ENCODE measurements at regions not wholly inside any gene's neighbourhood (a gene's known extent, or its start where the extent isn't known, plus 50 kb on each side); places are given as distances from the start of the nearest gene placed in this dataset.

DNA sequence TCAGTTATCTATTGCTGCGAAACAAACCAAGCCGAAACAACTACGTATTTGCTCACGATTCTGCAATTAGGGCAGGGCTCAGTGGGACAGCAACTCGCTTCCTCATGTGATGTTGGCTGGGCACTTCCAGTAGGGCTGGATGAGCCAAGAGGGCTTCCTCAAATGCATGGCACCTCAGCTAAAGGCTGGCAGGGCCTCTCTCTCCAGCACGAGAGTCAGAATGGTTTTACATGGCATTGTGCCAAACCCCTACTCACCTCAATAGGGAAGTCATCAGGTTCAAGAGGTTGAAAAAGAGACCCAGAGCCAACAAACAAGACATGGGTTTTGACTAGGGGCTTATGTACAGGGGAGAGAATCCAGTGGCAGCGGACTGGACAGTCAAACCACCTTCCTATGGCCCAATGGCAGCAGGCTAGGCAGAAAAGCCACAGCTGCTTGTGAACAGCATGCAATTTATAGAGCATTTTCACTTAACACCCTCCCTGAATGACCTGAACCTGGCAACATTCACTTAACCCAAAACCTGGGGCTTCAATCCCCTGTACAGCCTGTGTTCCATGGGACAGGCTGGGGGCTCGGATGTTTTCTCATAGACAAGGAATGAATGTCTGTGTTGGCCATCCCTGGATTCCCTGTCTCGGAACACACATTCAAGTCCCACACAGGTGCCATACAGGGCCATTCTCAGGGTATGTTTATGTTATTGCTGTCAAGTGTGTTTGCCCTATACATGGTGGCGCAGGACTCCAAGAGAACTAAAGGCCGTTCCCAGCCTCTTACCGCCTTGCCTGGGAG, 154.2 kb upstream of the NAV2 start:
- no peak for DNase-seq (ENCODE audit: low read depth)
- TF ChIP-seq, protein P1, sequence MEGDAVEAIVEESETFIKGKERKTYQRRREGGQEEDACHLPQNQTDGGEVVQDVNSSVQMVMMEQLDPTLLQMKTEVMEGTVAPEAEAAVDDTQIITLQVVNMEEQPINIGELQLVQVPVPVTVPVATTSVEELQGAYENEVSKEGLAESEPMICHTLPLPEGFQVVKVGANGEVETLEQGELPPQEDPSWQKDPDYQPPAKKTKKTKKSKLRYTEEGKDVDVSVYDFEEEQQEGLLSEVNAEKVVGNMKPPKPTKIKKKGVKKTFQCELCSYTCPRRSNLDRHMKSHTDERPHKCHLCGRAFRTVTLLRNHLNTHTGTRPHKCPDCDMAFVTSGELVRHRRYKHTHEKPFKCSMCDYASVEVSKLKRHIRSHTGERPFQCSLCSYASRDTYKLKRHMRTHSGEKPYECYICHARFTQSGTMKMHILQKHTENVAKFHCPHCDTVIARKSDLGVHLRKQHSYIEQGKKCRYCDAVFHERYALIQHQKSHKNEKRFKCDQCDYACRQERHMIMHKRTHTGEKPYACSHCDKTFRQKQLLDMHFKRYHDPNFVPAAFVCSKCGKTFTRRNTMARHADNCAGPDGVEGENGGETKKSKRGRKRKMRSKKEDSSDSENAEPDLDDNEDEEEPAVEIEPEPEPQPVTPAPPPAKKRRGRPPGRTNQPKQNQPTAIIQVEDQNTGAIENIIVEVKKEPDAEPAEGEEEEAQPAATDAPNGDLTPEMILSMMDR (IDR thresholded peaks at IDR 0.05; ENCODE audit: insufficient read depth, low read length) = no peak

DNA sequence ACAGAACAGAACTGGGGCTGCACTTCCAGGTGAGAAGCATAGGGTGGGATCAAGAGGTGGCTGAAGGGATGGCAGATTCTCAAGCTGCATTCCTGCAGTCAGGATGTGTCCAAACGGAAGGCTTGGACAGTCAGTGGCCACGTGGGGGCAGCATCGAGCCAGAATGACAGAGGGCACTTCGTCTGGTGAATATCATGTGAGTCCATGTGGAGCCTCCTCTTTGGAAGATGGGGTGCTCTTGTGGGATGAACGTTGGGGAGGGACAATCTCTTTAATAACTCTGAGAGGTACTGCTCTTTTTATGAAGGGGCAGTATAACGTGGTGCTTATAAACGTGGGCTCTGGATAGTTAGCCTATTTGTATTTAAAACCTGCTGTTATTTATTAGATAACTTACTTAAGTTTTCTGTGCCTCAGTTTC, 154.9 kb upstream of the NAV2 start:
- DNase-seq (ENCODE audit: low read depth) = peak; percentile 75
- TF ChIP-seq, protein P1 (IDR thresholded peaks at IDR 0.05; ENCODE audit: insufficient read depth, low read length) = peak; percentile 84
- H3K4me3 ChIP-seq (ENCODE audit: low read depth, low read length) = no peak overlapping the region

More for the DNA sequence above, 154.2 kb upstream of the NAV2 start:
- no peak overlapping the region for H3K4me3 ChIP-seq (ENCODE audit: low read depth, low read length)

DNA sequence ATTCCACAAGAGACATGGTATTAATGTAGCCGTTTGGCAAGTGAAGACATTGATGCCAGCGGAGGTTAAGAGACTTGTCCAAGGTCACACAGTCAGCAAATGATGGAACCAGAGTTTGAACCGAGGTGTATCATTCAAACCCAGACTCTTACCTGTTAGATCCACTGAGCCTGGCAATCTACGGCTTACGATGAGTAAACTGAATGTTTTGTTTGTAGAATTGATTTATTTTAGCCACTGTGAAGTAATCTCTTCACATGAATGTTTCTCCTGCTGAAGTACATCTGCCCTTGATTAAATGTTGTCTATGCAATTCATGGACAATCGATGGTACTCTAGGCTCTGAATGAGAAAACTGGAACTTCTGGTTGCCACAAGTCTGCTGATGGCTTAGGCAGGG, 155.5 kb upstream of the NAV2 start:
- TF ChIP-seq, protein P1 (IDR thresholded peaks at IDR 0.05; ENCODE audit: insufficient read depth, low read length) = no peak
- DNase-seq (ENCODE audit: low read depth) = no peak
- H3K4me3 ChIP-seq (ENCODE audit: low read depth, low read length) = no peak overlapping the region

DNA sequence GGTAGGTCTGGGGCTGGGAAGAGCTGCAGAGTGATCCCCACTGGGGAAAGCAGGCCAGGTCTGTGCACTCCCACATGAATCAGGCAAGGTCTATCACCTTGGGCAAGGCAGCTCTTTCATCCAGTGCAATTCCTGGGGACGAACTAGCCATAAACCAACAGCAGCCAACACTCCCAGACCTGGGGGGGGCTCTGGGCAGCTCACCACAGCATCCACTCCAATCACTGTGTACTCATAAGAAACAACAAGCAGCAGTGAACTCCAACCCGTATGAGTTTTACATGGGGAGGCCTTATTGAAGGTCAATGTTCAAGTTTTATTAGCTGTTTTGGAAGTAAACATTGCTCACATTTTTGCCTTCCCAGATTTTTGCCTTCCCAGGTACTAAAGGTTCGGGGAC, 157.4 kb upstream of the NAV2 start:
- no peak overlapping the region for H3K4me3 ChIP-seq (ENCODE audit: low read depth, low read length)
- TF ChIP-seq, protein P1 (IDR thresholded peaks at IDR 0.05; ENCODE audit: insufficient read depth, low read length) = no peak
- DNase-seq (ENCODE audit: low read depth) = no peak

DNA sequence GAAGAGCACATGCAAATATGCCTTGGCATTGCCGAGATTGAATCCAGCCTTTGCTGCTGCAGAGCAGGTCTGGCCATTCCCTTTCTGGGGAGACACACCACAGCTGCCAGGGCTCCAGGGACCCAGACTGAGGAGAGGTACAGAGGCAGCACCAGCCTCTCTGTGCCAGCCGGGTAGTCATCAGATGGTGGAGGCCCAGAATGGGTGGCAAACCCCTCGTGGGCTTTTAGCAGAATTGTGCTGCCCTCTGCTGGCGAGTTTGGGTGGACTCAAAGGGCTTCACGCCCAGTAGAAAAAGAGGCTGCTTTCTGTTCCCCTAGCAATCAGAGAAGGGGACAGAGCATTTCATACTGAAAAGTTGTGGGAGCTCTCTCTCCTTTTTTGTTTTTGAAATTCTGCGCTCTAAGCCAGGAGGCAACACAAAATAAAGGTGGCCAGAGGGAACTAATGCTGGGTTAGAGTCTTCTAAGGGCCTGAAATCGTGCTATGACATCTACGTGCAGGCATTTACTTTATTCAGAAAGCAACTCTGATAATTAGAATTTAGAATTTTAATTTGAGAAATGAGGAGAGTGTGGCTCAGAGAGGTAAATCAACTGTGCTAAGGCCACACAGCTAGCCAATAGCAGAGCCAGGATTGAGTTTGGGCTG, 158.8 kb upstream of the NAV2 start:
- TF ChIP-seq, protein P1 (IDR thresholded peaks at IDR 0.05; ENCODE audit: insufficient read depth, low read length) = peak; percentile 85
- no peak overlapping the region for H3K4me3 ChIP-seq (ENCODE audit: low read depth, low read length)
- DNase-seq (ENCODE audit: low read depth) = peak; percentile 83

DNA sequence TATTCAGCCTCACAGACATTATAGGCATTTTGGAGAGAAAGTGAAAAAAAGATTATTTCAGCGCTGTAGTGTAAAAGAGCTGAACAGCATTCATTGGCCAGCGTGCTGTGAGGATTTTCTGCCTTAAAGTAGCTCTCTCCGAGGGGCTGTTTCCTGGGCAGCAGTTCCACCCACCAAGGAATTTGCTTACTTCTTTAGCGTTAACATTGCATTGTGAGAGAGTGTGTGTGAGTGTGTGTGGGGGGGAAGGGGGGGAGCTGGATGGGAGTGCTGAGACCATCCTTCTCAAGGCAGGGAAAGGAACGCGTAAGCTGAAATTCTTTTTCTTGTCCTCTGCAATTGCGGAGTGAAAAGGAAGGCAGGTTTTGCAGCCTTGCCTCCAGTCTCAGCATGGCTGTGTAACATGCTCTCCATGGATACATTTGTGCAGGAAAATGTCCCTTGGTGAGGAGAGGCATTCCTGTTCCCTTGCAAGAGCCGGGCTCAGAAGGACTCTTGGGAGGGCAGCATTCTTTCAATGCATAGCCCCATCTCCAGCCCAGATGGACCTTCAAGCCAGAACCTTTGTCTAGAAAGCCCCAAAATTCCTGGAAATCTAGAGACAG, 159.9 kb upstream of the NAV2 start:
- no peak overlapping the region for H3K4me3 ChIP-seq (ENCODE audit: low read depth, low read length)
- DNase-seq (ENCODE audit: low read depth) = no peak
- TF ChIP-seq, protein P1 (IDR thresholded peaks at IDR 0.05; ENCODE audit: insufficient read depth, low read length) = no peak
